NCI-H345 treated with DMSO at 0.1 percent for 48 hours (cell line): ENCODE measurements at regions not wholly inside any gene's neighbourhood (a gene's known extent, or its start where the extent isn't known, plus 50 kb on each side); places are given as distances from the start of the nearest gene placed in this dataset.
"Not testable (repeated sequence)": the region's sequence is repeated elsewhere in the genome, so short reads cannot be mapped to it uniquely, and the experiment has no call there.

Experiments used
- DNase-seq: peaks from one replicate; lab custom pipeline; 2025; ENCODE audit not compliant: unreplicated experiment; lab: John Stamatoyannopoulos, UW

- DNase-seq = no peak
Observed at GRCh38 chr13:66237411-66238062, 992.6 kb downstream of the PCDH9 start.

GRCh38 chr13:66234159-66234558 lies 996.0 kb downstream of the PCDH9 start:
- no peak for DNase-seq

GRCh38 chr13:66231958-66232357 lies 998.2 kb downstream of the PCDH9 start:
- not testable (repeated sequence) for DNase-seq

- no peak for DNase-seq
Observed at GRCh38 chr13:66225072-66225471, 1005.1 kb downstream of the PCDH9 start.

- DNase-seq = no peak
Observed at GRCh38 chr13:66224663-66225062, 1005.5 kb downstream of the PCDH9 start.

- DNase-seq = no peak
Observed at GRCh38 chr13:66222926-66223325, 1007.2 kb downstream of the PCDH9 start.

- no peak for DNase-seq
Observed at GRCh38 chr13:66222127-66222526, 1008.0 kb downstream of the PCDH9 start.

- no peak for DNase-seq
Observed at GRCh38 chr13:66219506-66219905, 1010.6 kb downstream of the PCDH9 start.

GRCh38 chr13:66218583-66218982 lies 1011.6 kb downstream of the PCDH9 start:
- DNase-seq = no peak

- no peak for DNase-seq
Observed at GRCh38 chr13:66216728-66217127, 1013.4 kb downstream of the PCDH9 start.

GRCh38 chr13:66214467-66214866 lies 1015.7 kb downstream of the PCDH9 start:
- no peak for DNase-seq

GRCh38 chr13:66212511-66212910 lies 1017.6 kb downstream of the PCDH9 start:
- DNase-seq = no peak

GRCh38 chr13:66210677-66211076 lies 1019.5 kb downstream of the PCDH9 start:
- DNase-seq = no peak

GRCh38 chr13:66208589-66208988 lies 1021.5 kb downstream of the PCDH9 start:
- DNase-seq = no peak

GRCh38 chr13:66207610-66208009 lies 1022.5 kb downstream of the PCDH9 start:
- DNase-seq = no peak

GRCh38 chr13:66205807-66206206 lies 1024.3 kb downstream of the PCDH9 start:
- no peak for DNase-seq

- DNase-seq = no peak
Observed at GRCh38 chr13:66200555-66200954, 1029.6 kb downstream of the PCDH9 start.

- DNase-seq = no peak
Observed at GRCh38 chr13:66195238-66195637, 1034.9 kb downstream of the PCDH9 start.

- DNase-seq = no peak
Observed at GRCh38 chr13:66189986-66190385, 1040.2 kb downstream of the PCDH9 start.

- no peak for DNase-seq
Observed at GRCh38 chr13:66180836-66181235, 1049.3 kb downstream of the PCDH9 start.

- no peak for DNase-seq
Observed at GRCh38 chr13:66171920-66172319, 1058.2 kb downstream of the PCDH9 start.

- DNase-seq = no peak
Observed at GRCh38 chr13:66162470-66162869, 1067.7 kb downstream of the PCDH9 start.

- no peak for DNase-seq
Observed at GRCh38 chr13:66159511-66159910, 1070.6 kb downstream of the PCDH9 start.
